ENCODE measurements at regions not wholly inside any gene's neighbourhood (a gene's known extent, or its start where the extent isn't known, plus 50 kb on each side); places are given as distances from the start of the nearest gene placed in this dataset.

- in situ Hi-C loops (cut with HindIII; ENCODE audit: low sequenced_read_pairs): no loop called here
- H3K4me3 ChIP-seq (ENCODE audit: low read depth, low read length): no peak overlapping the region
- DNase-seq (ENCODE audit: low read depth): no peak
- TF ChIP-seq, protein P1, sequence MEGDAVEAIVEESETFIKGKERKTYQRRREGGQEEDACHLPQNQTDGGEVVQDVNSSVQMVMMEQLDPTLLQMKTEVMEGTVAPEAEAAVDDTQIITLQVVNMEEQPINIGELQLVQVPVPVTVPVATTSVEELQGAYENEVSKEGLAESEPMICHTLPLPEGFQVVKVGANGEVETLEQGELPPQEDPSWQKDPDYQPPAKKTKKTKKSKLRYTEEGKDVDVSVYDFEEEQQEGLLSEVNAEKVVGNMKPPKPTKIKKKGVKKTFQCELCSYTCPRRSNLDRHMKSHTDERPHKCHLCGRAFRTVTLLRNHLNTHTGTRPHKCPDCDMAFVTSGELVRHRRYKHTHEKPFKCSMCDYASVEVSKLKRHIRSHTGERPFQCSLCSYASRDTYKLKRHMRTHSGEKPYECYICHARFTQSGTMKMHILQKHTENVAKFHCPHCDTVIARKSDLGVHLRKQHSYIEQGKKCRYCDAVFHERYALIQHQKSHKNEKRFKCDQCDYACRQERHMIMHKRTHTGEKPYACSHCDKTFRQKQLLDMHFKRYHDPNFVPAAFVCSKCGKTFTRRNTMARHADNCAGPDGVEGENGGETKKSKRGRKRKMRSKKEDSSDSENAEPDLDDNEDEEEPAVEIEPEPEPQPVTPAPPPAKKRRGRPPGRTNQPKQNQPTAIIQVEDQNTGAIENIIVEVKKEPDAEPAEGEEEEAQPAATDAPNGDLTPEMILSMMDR (IDR thresholded peaks at IDR 0.05; ENCODE audit: low read depth, low read length, missing control alignments): no peak
These were observed 129.4 kb upstream of the ATP5MC3 start for GRCh38 chr2:175310813-175311504.

GRCh38 chr2:175309799-175310198 is 128.3 kb upstream of the ATP5MC3 start:
- in situ Hi-C loops (cut with HindIII; ENCODE audit: low sequenced_read_pairs): no loop called here
- DNase-seq (ENCODE audit: low read depth): no peak
- TF ChIP-seq, protein P1 (IDR thresholded peaks at IDR 0.05; ENCODE audit: low read depth, low read length, missing control alignments): no peak
- H3K4me3 ChIP-seq (ENCODE audit: low read depth, low read length): no peak overlapping the region

DNA sequence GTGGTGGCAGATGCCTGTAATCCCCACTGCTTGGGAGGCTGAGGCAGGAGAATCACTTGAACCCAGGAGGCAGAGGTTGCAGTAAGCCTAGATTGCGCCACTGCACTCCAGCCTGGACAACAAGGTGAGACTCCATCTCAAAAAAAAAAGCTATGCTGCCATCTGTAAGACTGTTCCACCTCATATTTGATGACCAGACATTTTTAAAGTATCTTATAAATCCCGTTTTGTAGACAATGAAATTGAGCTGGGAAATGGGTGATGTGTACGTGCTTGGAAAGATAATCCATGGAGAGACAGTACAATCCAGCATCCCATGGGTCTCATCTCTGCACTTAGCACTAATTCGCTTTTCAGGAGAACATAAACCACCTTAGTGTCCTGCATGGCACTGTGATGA is 126.5 kb upstream of the ATP5MC3 start:
- TF ChIP-seq, protein P1 (IDR thresholded peaks at IDR 0.05; ENCODE audit: low read depth, low read length, missing control alignments): no peak
- in situ Hi-C loops (cut with HindIII; ENCODE audit: low sequenced_read_pairs): no loop called here

GRCh38 chr2:175304541-175304940 is 123.0 kb upstream of the ATP5MC3 start:
- TF ChIP-seq, protein P1 (IDR thresholded peaks at IDR 0.05; ENCODE audit: low read depth, low read length, missing control alignments): no peak
- H3K4me3 ChIP-seq (ENCODE audit: low read depth, low read length): no peak overlapping the region
- DNase-seq (ENCODE audit: low read depth): no peak
- in situ Hi-C loops (cut with HindIII; ENCODE audit: low sequenced_read_pairs): no loop called here

More for the DNA sequence above, 126.5 kb upstream of the ATP5MC3 start:
- no peak for DNase-seq (ENCODE audit: low read depth)
- H3K4me3 ChIP-seq (ENCODE audit: low read depth, low read length): no peak overlapping the region

- TF ChIP-seq, protein P1 (IDR thresholded peaks at IDR 0.05; ENCODE audit: low read depth, low read length, missing control alignments): no peak
- in situ Hi-C loops (cut with HindIII; ENCODE audit: low sequenced_read_pairs): no loop called here
- no peak for DNase-seq (ENCODE audit: low read depth)
- no peak overlapping the region for H3K4me3 ChIP-seq (ENCODE audit: low read depth, low read length)
These were observed 112.3 kb upstream of the ATP5MC3 start for GRCh38 chr2:175293776-175294175.

DNA sequence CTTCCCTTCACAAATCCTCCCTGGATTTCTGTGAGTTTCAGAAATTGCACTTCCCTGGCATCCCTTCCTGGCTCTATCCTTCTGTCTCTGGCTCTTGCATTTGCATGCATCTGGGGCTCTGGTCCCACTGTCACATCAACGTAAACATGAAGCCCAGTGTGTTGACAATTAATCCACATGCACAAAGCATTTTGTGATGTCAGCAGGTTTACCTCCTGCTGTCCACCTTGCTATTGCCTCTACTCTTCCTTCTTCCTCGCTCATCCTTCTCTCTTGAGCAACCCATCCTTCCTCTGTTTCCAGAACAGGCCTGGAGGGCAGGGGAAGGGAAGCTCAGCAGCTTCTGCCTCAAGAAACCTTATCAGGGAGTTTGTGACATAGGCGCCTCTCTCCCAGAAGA is 111.7 kb upstream of the ATP5MC3 start:
- no peak overlapping the region for H3K4me3 ChIP-seq (ENCODE audit: low read depth, low read length)
- in situ Hi-C loops (cut with HindIII; ENCODE audit: low sequenced_read_pairs): no loop called here
- TF ChIP-seq, protein P1 (IDR thresholded peaks at IDR 0.05; ENCODE audit: low read depth, low read length, missing control alignments): no peak

More for the DNA sequence above, 111.7 kb upstream of the ATP5MC3 start:
- no peak for DNase-seq (ENCODE audit: low read depth)
